Skeletal muscle tissue (tissue), 3 donors: ENCODE measurements at regions not wholly inside any gene's neighbourhood (a gene's known extent, or its start where the extent isn't known, plus 50 kb on each side); places are given as distances from the start of the nearest gene placed in this dataset.

Experiments
- H3K27ac ChIP-seq: one replicate; pipeline ENCODE4 v1.7.0; 2013; ENCODE audit warnings: mild to moderate bottlenecking, low read depth, low read length, inconsistent platforms
- H3K27me3 ChIP-seq, 3 donors: one replicate each; pipeline ENCODE4 v1.7.0; 2013; ENCODE audit warnings: low read length in 3 of 3; ENCODE audit not compliant: control insufficient read depth in 3 of 3, insufficient read depth in 3 of 3
- H3K36me3 ChIP-seq, 3 donors: one replicate each; pipeline ENCODE4 v1.7.0; 2013; ENCODE audit warnings: low read length in 3 of 3; ENCODE audit not compliant: control insufficient read depth in 3 of 3, insufficient read depth in 3 of 3
- H3K4me1 ChIP-seq, 3 donors: one replicate each; pipeline ENCODE4 v1.7.0; 2013; ENCODE audit warnings: low read length in 3 of 3, mild to moderate bottlenecking in 3 of 3; ENCODE audit not compliant: control insufficient read depth in 3 of 3, insufficient read depth in 3 of 3
- H3K4me3 ChIP-seq, 3 donors: one replicate each; pipeline ENCODE4 v1.7.0; 2013; ENCODE audit warnings: low read length in 3 of 3
- H3K9ac ChIP-seq, 3 donors: one replicate each; pipeline ENCODE4 v1.7.0; 2013; ENCODE audit warnings: low read length in 3 of 3, mild to moderate bottlenecking in 3 of 3, moderate library complexity in 2 of 3, low read depth in 1 of 3
- H3K9me3 ChIP-seq, 3 donors: one replicate each; pipeline ENCODE4 v1.7.0; 2013; ENCODE audit warnings: low read length in 3 of 3; ENCODE audit not compliant: control insufficient read depth in 3 of 3
- donor health status: Osteomylitis.

DNA sequence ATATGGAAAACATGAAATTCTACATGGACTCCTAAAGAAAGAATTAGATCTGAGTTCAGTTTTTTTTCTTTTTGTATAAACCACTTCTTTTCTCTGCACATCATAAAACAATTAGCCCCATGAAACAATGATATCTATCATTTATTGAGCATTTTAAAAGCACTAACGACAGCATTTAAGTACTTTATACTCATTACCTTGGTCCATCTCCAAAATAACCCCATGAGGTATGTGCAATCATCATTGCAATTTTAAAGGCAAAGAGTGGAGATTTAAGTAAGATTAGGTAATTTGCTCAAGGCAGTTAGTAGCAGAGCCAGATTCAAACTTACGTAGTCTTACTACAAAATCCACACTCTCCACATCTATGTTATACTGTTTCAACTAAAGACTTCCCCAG is 177.7 kb upstream of the RAG2 start:
- Histone ChIP-seq H3K27ac (no peak overlapping the region), H3K4me1 (no peaks in the 10 kb centered on the region), H3K9ac (no peak overlapping the region), H3K4me3 (no peak overlapping the region), H3K9me3 (no peaks in the 10 kb centered on the region), H3K27me3 (no peaks in the 10 kb centered on the region), H3K36me3 (no peaks in the 10 kb centered on the region)

DNA sequence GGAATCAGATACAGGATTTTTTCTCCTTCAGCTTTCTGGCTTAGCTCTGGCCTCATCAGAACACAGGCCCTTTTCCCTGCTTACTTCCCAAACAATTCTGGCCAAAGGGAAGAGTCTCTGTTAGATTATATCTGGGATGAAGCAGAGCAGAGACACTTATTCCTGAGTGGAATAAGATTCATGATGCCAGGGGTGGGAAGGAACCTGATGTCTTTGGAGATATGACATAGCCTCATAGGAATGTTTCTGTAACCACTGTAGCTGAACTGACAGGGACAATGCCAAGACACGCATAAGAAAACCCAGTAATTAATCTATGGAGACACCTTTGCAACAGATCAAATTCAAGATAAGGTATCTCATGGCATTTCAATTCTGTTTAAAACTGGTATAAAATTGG is 177.1 kb upstream of the RAG2 start:
- H3K4me3 ChIP-seq = no peak overlapping the region
- no peaks in the 10 kb centered on the region for H3K36me3 ChIP-seq
- H3K9me3 ChIP-seq = no peaks in the 10 kb centered on the region
- H3K4me1 ChIP-seq = no peaks in the 10 kb centered on the region
- H3K27ac ChIP-seq = no peak overlapping the region
- no peak overlapping the region for H3K9ac ChIP-seq
- H3K27me3 ChIP-seq = no peaks in the 10 kb centered on the region

DNA sequence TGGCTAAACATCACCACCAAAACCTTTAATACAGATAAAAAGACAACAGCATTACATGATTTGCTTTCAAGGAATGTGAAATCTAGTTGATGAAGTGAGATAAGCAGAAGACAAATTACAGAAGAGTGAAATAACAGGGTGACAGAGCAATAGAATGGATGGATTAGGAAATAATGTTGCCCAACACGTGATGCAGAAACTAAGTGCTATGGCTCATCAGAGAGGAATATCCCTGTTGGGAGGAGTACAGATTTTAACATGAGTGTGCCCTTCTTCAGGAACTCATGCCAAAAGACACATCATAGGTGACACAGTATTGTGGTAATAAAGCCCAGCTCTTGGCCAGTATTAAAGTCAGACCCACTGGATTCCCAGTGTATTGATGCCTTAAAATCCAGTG is 176.6 kb upstream of the RAG2 start:
- no peaks in the 10 kb centered on the region for H3K27me3 ChIP-seq
- no peak overlapping the region for H3K27ac ChIP-seq
- no peaks in the 10 kb centered on the region for H3K36me3 ChIP-seq
- no peak overlapping the region for H3K9ac ChIP-seq
- H3K4me1 ChIP-seq = no peaks in the 10 kb centered on the region
- H3K4me3 ChIP-seq = no peak overlapping the region
- H3K9me3 ChIP-seq = no peaks in the 10 kb centered on the region

DNA sequence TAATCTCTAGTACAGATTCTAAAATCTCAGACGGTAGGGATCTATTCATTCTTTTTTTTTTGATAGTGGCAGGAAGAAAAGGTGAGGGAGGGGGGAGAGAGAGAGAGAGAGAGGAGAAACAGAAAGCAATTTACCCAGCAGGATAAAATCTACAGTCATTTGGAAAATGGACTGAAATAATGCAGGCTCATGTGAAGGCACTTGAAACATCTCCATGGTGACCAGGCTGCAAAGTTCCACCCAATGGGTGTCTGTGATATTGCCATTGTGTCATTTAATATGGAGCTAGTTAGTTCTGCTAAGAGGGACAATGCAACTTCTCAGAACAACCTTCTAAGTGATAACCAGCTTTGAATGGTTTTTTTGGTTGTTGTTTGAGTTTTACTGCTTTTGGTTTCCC is 165.2 kb upstream of the RAG2 start:
- Histone ChIP-seq H3K4me3 (no peak overlapping the region), H3K9me3 (no peaks in the 10 kb centered on the region), H3K36me3 (no peaks in the 10 kb centered on the region), H3K27ac (no peak overlapping the region), H3K9ac (no peak overlapping the region), H3K4me1 (no peaks in the 10 kb centered on the region), H3K27me3 (no peaks in the 10 kb centered on the region)

DNA sequence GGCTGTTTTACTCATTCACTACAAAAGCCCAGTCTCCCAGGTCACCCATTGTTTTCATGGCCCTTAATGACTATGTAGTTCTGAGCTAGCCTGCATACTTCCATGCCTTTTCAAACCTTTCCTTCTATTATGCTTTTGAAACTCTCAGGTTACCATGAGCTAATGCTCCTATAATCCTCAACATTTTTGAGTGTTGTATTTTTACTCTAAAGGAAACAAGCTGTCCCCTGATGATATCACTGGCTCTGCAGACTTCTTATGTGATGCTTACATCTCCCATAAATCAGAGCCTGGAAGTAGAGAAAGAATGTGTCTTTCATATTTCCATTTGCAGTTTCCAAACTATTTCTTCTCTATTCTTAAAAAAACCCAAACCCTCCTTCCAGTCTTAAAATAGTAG is 159.0 kb upstream of the RAG2 start:
- H3K36me3 ChIP-seq = no peaks in the 10 kb centered on the region
- H3K27me3 ChIP-seq = no peaks in the 10 kb centered on the region
- H3K9ac ChIP-seq = no peak overlapping the region
- H3K27ac ChIP-seq = no peak overlapping the region
- H3K4me3 ChIP-seq = no peak overlapping the region
- H3K9me3 ChIP-seq = no peaks in the 10 kb centered on the region
- no peaks in the 10 kb centered on the region for H3K4me1 ChIP-seq

DNA sequence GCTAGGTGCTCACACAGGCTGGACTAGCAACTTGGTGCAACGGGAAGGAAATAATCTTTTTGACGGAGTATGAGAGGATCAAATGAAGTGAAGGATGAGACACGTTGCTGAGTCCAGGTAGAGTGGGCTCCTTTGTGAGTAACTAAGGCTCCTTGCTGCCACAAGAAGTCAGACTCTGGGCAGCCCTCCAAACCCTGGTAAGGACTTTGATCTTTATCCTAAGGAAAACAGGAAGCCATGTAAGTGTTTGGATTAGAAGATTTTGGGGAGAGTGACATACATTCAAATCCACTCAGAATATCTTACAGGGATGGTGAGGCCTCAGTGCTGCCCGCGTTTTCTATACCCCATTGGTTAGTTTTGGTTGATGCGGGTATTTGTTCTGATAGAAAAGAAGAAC is 155.9 kb upstream of the RAG2 start:
- Histone ChIP-seq H3K27ac (no peak overlapping the region), H3K9ac (no peak overlapping the region), H3K4me3 (no peak overlapping the region), H3K9me3 (no peaks in the 10 kb centered on the region), H3K27me3 (no peaks in the 10 kb centered on the region), H3K36me3 (no peaks in the 10 kb centered on the region), H3K4me1 (no peaks in the 10 kb centered on the region)

DNA sequence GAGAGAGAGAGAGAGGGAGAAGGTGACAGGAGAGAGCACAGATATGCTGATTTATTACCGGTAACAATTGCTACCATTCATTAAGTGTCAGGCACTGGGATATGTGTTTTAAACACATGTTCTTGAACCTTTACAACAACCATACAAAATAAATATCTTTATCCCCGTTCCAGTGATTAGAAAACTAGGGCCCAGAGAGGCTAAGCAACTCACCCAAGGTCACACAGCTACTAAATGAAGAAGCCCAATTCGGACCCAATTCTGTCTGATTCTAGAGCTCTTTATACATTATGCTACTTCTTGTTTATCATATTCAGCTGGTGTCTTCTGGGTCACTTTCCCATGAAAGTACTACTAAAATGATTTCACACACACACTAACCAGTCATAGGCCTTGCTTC is 154.0 kb upstream of the RAG2 start:
- no peak overlapping the region for H3K27ac ChIP-seq
- H3K27me3 ChIP-seq = peaks cover 0 to 4% (median 0%) of the 10 kb centered on the region in 3 donors
- no peaks in the 10 kb centered on the region for H3K9me3 ChIP-seq
- no peaks in the 10 kb centered on the region for H3K36me3 ChIP-seq
- no peaks in the 10 kb centered on the region for H3K4me1 ChIP-seq
- no peak overlapping the region for H3K4me3 ChIP-seq
- no peak overlapping the region for H3K9ac ChIP-seq

DNA sequence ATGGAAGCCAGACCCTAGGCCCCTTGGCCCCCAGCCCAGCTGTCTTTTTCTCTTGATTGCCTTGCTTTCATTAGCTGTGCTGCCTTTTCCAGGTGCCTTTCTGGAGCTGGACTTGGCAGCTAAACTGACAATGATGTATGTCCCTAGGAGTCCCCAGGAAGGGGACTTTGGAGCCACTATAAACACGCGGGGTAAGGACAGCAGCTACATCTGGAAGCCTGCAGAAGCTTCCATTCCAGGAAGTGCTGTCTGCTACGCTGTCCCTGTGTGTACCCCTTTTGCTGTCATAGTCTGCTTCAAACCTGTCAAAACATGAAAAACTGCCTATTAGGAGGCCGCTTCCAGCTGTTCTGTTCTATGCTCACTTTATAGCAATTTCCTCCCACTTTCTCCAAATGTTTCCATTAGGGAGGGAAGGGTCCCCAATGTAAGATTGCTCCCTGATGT is 153.3 kb upstream of the RAG2 start:
- no peak overlapping the region for H3K27ac ChIP-seq
- no peaks in the 10 kb centered on the region for H3K9me3 ChIP-seq
- no peak overlapping the region for H3K4me3 ChIP-seq
- H3K4me1 ChIP-seq = no peaks in the 10 kb centered on the region
- peaks cover 0 to 4% (median 0%) of the 10 kb centered on the region in 3 donors for H3K27me3 ChIP-seq
- no peaks in the 10 kb centered on the region for H3K36me3 ChIP-seq
- H3K9ac ChIP-seq = no peak overlapping the region

DNA sequence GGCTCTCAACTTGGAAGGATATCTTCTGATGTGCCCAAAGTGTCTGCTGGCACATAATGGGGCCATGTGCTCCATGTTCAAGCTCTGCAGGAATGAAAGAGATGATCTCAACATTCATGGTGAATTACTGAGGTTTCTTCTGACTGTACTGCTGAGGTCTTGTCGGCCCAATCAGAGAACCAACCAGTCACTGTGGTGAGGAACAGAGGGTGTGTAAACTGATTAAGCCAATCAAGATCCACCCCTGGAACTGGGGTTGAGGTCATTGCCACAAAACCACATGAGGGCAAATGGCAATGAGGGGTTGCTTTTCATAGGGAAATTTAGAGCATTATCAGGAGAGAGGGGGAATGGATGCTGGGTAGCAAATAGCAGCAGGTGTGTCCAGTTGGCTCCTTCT is 152.3 kb upstream of the RAG2 start:
- Histone ChIP-seq H3K27ac (no peak overlapping the region), H3K27me3 (peaks cover 0 to 4% (median 0%) of the 10 kb centered on the region in 3 donors), H3K4me1 (no peaks in the 10 kb centered on the region), H3K9me3 (no peaks in the 10 kb centered on the region), H3K9ac (no peak overlapping the region), H3K36me3 (no peaks in the 10 kb centered on the region), H3K4me3 (no peak overlapping the region)

DNA sequence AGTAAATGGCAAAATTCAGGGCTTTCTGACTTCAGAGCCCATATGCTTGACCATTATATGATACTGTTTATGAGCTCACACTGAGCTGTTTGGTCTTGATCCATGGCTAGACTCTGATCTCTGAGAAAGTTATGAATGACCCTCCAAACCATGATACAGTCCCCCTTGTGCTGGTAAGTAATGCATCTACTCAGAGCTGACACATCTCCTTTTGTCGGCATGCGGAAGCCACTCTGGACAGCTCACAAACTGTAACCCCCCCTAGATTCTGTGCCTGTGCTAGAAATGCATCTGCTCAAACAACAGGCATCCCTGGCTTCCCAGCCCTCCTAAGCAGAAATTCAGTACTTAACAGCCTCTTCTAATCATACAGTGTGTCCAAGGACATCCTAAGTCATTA is 150.8 kb upstream of the RAG2 start:
- H3K27me3 ChIP-seq = peaks cover 0 to 4% (median 0%) of the 10 kb centered on the region in 3 donors
- no peaks in the 10 kb centered on the region for H3K36me3 ChIP-seq
- no peak overlapping the region for H3K4me3 ChIP-seq
- no peak overlapping the region for H3K27ac ChIP-seq
- H3K9me3 ChIP-seq = no peaks in the 10 kb centered on the region
- H3K9ac ChIP-seq = no peak overlapping the region
- H3K4me1 ChIP-seq = no peaks in the 10 kb centered on the region
